Right lobe of liver (tissue), 6 donors: ENCODE measurements at regions not wholly inside any gene's neighbourhood (a gene's known extent, or its start where the extent isn't known, plus 50 kb on each side); places are given as distances from the start of the nearest gene placed in this dataset.
A peak's percentile ranks its signal among the peaks of the same experiment; 100 is the strongest.

Source experiments
- ATAC-seq, 4 donors: fragments of 200-7000 bp; cut with Tn5 transposase; one replicate each; pipeline ENCODE4 v1.9.1; 2020; ENCODE audit warnings: mild to moderate bottlenecking in 4 of 4, moderate library complexity in 4 of 4
- DNase-seq, 3 donors: peaks; one replicate each; pipeline ENCODE4 v3.0.0-alpha.2; 2020
- H3K27ac ChIP-seq, 3 donors: fragments of 200-600 bp; one replicate each; pipeline ENCODE4 v1.8.0; 2022
- H3K27me3 ChIP-seq, 2 donors: fragments of 200-600 bp; one replicate each; pipeline ENCODE4 v1.8.0; 2022
- H3K36me3 ChIP-seq, 4 donors: fragments of 200-600 bp; sonication (generic) in 1 of 4; one replicate each; pipeline versions ENCODE4 v1.5.1 to v1.8.0; 2017 to 2022; ENCODE audit warnings: control low read depth in 1 of 4
- H3K4me1 ChIP-seq, 4 donors: fragments of 200-600 bp; sonication (generic) in 1 of 4; one replicate each; pipeline versions ENCODE4 v1.5.1 to v1.8.0; 2017 to 2022; ENCODE audit warnings: control low read depth in 1 of 4
- H3K4me3 ChIP-seq, 3 donors: fragments of 200-600 bp; one replicate each; pipeline ENCODE4 v1.8.0; 2022
- H3K9me3 ChIP-seq, 4 donors: fragments of 200-600 bp; sonication (generic) in 1 of 4; one replicate each; pipeline versions ENCODE4 v1.5.1 to v1.8.0; 2017 to 2022; ENCODE audit warnings: control low read depth in 1 of 4
- CTCF ChIP-seq, 4 donors: fragments of 200-600 bp in 3 of 4; fragments of 450-650 bp in 1 of 4; IDR thresholded peaks; one replicate each; pipeline versions ENCODE4 v1.5.1 to v1.8.0; 2016 to 2022; ENCODE audit warnings: antibody characterized with exemption in 4 of 4, mild to moderate bottlenecking in 2 of 4
- POLR2A ChIP-seq: fragments of 450-650 bp; IDR thresholded peaks from one replicate; pipeline ENCODE4 v1.6.1; 2017; ENCODE audit warnings: antibody characterized with exemption, mild to moderate bottlenecking
- WGBS: methylation state at CpG from one replicate; pipeline ENCODE4 v1.1.6; 2018; ENCODE audit warnings: low coverage, low lambda C conversion rate; ENCODE audit not compliant: insufficient coverage; ENCODE audit errors: missing lambda C conversion rate; 5-methylcytosine and 5-hydroxymethylcytosine counted together
- intact Hi-C, 2 donors: fragments of 100-400 bp; cut with DNase I; formaldehyde crosslinking; loops; one replicate each; pipeline versions ENCODE4 v1.11.2 to v1.14.1; 2022
- donor health status: DM: no; HTN: yes; CAD: no.
- donor health status: DM: no; HTN: no; CAD: no.
- donor health status: DM: no; HTN: no; CAD: no.
- donor health status: DM: no; HTN: yes; CAD: no.
- donor health status: DM: no; HTN: yes; CAD: no.

- Histone ChIP-seq H3K9me3 (no peaks in the 10 kb centered on the region), H3K4me3 (no peak overlapping the region), H3K36me3 (no peaks in the 10 kb centered on the region), H3K4me1 (peaks cover 0 to 20% (median 8%) of the 10 kb centered on the region in 4 donors), H3K27me3 (no peaks in the 10 kb centered on the region), H3K27ac (peak overlapping the region in 2 of 3 donors; percentile 34 to 46)
- intact Hi-C loops = no loop called here
- ATAC-seq (peak; percentile 85 to 94 (median 90)), DNase-seq (peak; percentile 91 to 96 (median 94))
- WGBS = 30% methylated on average over 7 of the region's 12 CpGs
- no peak for TF ChIP-seq CTCF (IDR thresholded peaks at IDR 0.05)
- no peak for TF ChIP-seq POLR2A
Measured at GRCh38 chr16:85465328-85466303, 147.5 kb upstream of the GSE1 start.

- DNase-seq = no peak
- Histone ChIP-seq H3K4me3 (no peak overlapping the region), H3K27me3 (no peaks in the 10 kb centered on the region), H3K9me3 (no peaks in the 10 kb centered on the region), H3K4me1 (peaks cover 0 to 13% (median 6%) of the 10 kb centered on the region in 4 donors), H3K27ac (peak overlapping the region in 2 of 3 donors; percentile 34 to 46), H3K36me3 (no peaks in the 10 kb centered on the region)
- intact Hi-C loops = no loop called here
- TF ChIP-seq CTCF (IDR thresholded peaks at IDR 0.05) (no peak), POLR2A (no peak)
- WGBS = 65% methylated on average over 10 of the region's 10 CpGs
- ATAC-seq = no peak
Measured at GRCh38 chr16:85466304-85466700, 146.8 kb upstream of the GSE1 start.

- DNase-seq = no peak
Measured at GRCh38 chr16:85466989-85467388, 146.1 kb upstream of the GSE1 start.

GRCh38 chr16:85469929-85470590 lies 143.1 kb upstream of the GSE1 start:
- 100% methylated on average over 3 of the region's 20 CpGs for WGBS
- H3K27ac ChIP-seq = no peak overlapping the region
- H3K4me3 ChIP-seq = no peak overlapping the region
- no peak for TF ChIP-seq POLR2A
- no peak for TF ChIP-seq CTCF (IDR thresholded peaks at IDR 0.05)
- H3K27me3 ChIP-seq = no peaks in the 10 kb centered on the region
- DNase-seq = no peak
- no peaks in the 10 kb centered on the region for H3K9me3 ChIP-seq
- peaks cover 0 to 11% (median 5%) of the 10 kb centered on the region in 4 donors for H3K4me1 ChIP-seq
- intact Hi-C loops = no loop called here
- no peak for ATAC-seq
- no peaks in the 10 kb centered on the region for H3K36me3 ChIP-seq

More at GRCh38 chr16:85466989-85467388, 146.1 kb upstream of the GSE1 start:
- H3K36me3 ChIP-seq = no peaks in the 10 kb centered on the region
- WGBS = 92% methylated on average over 2 of the region's 12 CpGs
- no peak overlapping the region for H3K27ac ChIP-seq
- ATAC-seq = no peak
- TF ChIP-seq CTCF (IDR thresholded peaks at IDR 0.05) = no peak
- TF ChIP-seq POLR2A = no peak
- no peaks in the 10 kb centered on the region for H3K27me3 ChIP-seq
- H3K4me3 ChIP-seq = no peak overlapping the region
- intact Hi-C loops = no loop called here
- H3K4me1 ChIP-seq = peaks cover 0 to 11% (median 5%) of the 10 kb centered on the region in 4 donors
- H3K9me3 ChIP-seq = no peaks in the 10 kb centered on the region
